HG02610 (cell line): ENCODE measurements at regions not wholly inside any gene's neighbourhood (a gene's known extent, or its start where the extent isn't known, plus 50 kb on each side); places are given as distances from the start of the nearest gene placed in this dataset.
"Not testable (repeated sequence)": the region's sequence is repeated elsewhere in the genome, so short reads cannot be mapped to it uniquely, and the experiment has no call there.

Experiments used
- ATAC-seq: cut with Tn5 transposase; IDR thresholded peaks from one replicate; pipeline ENCODE4 v1.9.1; 2021; ENCODE audit warnings: mild to moderate bottlenecking, moderate library complexity; ENCODE audit not compliant: unreplicated experiment

- not testable (repeated sequence) for ATAC-seq
Observed at GRCh38 chr7:69116196-69116595, 482.1 kb upstream of the AUTS2 start.

- no peak for ATAC-seq
Observed at GRCh38 chr7:69122953-69123352, 475.3 kb upstream of the AUTS2 start.

- ATAC-seq: no peak
Observed at GRCh38 chr7:69126896-69127479, 471.3 kb upstream of the AUTS2 start.

DNA sequence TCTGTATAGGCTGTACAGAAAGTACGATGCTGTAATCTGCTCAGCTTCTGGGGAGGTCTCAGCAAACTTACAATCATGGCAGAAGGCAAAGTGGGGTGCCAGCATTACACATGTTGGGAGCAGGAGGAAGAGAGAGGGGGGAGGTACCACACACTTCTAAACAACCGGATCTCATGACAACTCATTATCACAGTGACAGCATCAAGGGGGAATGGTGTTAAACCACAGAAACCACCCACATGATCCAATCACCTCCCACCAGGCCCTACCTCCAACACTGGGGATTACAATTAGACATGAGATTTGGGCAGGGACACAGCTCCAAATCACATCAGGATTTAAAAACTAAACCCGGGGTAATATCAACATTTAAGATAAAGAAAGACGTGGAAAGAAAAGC, 468.8 kb upstream of the AUTS2 start:
- no peak for ATAC-seq

DNA sequence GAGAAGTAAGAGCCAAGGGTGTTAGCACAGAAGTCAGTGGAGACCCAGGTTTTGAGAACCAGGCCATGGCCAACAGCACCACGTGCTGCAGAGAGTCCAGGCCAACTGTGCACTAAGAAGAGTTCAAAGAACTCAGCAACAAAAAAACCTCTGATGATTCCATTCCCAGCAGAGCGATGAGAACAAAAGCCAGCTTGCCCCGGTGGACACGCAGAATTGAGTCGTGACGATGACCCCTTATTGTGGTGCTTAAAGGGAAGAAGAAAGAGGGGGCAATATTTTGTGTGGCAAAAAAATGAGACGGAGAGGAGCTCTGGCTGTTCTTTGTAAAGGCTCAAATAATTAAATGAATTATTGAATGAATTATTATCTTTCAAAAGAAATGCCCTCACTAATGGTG, 468.3 kb upstream of the AUTS2 start:
- no peak for ATAC-seq

- ATAC-seq: no peak
Observed at GRCh38 chr7:69130396-69130795, 467.9 kb upstream of the AUTS2 start.

DNA sequence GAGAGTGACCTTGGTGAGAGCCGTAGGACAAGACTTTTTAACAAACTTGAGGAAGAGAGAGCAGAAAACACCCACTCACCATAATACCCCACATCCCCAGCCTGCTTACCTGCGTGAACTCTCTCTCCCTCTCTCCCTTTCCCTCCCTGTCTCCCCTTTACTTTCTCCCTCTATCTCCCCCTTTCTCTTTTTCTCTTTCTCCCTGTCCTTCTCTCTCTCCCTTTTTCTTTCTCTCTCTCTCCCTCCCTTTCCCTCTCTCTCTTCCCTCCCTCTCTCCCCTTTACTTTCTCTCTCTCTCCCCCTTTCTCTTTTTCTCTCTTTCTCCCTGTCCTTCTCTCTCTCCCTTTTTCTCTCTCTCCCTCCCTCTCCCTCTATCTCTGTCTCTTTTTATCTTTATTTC, 464.0 kb upstream of the AUTS2 start:
- ATAC-seq: no peak

DNA sequence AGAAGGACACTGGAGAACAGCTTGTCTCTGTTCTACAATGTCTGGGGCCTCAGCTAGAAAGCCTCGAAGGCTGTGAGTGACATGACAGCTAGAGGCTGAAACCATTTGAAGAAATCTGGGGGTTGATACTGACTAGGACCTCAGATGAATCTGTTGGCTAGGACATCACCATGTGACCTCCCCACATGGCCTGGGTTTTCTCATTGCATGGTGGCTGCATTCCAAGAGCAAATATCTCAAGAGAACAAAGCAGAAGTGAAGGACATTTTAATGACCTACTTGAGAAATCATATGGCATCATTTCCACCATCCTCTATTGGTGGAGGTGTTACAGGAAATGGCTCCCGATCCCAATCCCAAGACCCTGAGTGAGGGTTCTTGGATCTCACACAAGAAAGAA, 450.6 kb upstream of the AUTS2 start:
- no peak for ATAC-seq

GRCh38 chr7:69149804-69150782, 448.2 kb upstream of the AUTS2 start:
- no peak for ATAC-seq

DNA sequence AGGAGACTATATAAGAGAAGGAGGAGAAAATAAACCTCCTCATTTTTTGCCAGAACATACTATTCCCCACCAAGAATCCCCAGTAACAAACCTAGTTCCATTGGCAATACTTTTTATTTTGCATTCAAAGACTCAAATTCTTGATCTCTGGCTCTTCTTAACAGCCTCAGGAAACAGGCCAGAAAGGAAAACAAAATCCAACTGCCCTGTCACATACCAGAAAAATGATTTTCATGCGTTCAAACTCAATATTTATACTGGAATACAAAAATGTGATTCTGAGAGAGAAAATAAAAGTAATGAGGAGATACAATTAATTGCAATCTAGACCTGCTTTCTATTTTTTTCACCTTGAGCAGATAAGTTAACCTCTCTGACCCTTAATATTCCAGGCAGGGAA, 435.9 kb upstream of the AUTS2 start:
- ATAC-seq: no peak

DNA sequence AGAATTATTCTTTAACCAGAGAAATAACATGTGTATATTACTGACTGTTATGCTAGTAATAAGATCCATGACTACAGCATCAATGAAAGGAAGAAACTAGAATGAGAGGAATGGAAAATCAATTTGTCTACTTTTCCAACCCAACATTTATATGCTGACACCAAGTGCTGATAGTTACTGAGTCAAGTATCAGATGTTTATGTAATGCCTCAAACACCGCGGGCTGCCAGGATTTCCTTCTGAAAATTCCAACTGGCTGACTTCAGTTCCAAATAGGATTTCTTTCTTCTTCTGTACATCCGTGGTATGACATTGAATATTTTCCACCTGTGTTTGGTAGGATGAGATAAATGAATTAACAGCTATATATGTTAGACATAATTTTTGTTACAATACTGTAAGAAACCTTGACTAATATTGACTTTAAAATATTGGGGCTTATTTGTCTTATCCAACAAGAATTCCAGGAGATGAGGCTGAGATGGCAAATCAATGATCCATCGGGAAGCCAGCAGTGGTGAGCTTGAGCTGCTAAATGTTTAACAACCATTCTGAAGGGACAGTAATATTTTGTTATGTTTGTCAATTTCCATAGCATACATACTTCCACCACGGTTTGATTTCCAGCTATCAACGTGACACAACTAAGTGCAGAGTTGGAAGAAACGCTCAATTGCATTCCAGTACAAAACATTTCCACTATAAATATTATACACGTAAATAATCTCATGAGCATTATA, 435.2 kb upstream of the AUTS2 start:
- ATAC-seq: no peak

- no peak for ATAC-seq
Observed at GRCh38 chr7:69166979-69167516, 431.2 kb upstream of the AUTS2 start.

DNA sequence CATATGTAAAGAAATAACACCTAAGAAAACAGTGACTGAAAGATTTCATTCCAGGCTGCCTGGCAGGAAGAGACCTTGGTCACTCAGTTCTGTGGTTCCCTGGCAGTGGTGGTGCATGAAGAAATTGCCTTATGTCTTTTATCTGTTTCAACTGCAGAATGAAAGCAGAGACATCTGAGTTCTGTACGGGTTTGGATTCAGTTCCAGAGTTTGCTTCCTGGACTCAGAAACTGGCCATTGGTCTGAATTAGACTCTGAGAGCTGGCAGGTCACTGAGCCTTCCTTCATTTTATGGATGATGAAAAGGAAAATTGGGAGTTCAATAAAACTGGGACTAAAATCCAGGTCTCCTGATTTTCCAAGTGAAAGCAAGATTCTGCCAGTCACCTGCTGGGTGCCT, 428.9 kb upstream of the AUTS2 start:
- no peak for ATAC-seq

DNA sequence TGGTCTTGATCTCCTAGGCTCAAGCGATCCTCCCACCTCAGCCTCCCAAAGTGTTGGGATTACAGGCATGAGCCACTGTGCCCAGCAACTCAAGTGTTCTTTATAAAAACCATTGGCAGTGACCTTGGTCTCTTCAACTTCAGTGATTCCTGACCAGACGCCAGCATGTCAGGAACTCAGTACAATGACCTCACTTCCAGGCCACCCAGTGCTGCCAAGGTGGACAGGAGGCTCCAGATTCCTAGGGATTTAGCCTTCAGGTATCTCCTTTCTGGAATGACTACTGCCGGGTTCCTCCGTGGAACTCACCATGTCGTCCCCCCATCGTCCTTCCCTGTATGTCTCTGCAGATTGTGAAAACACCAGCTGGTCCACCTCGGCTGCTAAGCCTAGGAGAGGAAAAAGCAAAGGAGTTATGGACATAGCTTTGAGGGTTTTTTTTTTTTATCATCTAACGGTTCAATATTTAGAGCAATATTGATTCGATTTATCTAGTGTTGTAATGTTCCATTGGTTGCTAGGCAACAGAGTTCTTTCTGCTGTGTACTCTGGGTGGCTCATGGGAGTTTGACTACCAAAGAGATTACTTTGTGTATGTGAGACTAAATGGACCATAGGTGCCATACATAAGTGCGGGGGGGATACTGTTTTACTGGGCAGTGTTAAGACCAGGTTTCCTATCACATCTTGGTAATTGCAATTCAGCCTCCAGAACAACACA, 425.8 kb upstream of the AUTS2 start:
- no peak for ATAC-seq

- ATAC-seq: no peak
Observed at GRCh38 chr7:69173341-69173740, 424.9 kb upstream of the AUTS2 start.

DNA sequence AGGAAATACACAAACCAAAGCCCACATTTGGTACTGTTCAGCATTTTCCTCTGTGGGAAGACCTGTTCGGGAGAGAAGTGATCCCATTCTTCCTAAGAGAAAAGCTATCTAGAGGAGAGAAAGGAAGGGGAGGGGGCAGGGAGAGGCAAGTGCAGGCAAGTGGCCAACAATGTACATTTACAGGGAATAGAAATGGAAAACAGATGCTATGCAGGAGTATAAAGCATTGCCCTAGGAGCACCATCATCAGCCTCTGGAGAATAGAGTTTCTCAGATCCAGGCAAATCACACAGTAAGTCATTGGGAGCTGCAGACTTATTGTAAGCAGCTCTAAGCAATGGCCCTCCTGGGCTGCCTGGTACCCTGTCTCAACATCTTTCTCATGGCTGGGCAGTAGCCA, 424.4 kb upstream of the AUTS2 start:
- no peak for ATAC-seq

GRCh38 chr7:69176841-69177240, 421.4 kb upstream of the AUTS2 start:
- ATAC-seq: no peak

DNA sequence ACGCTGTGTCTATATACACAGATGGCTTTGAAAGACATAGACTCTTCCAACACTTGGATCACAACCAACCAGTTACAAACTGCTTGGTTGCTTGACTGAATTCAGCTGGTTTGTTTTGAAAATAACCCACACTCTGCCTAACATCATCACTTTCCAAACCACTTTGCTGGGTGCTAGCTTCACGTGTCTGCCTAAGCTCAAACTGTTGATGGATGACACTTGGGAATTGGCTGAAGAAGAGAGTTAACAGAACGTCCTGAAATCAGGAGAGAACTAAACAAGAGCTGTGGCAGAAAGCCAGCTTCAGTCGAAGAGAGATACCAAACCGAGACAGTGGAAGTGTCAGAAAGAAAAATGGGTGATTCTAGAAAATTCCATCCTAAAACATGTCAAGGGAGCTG, 420.8 kb upstream of the AUTS2 start:
- no peak for ATAC-seq

DNA sequence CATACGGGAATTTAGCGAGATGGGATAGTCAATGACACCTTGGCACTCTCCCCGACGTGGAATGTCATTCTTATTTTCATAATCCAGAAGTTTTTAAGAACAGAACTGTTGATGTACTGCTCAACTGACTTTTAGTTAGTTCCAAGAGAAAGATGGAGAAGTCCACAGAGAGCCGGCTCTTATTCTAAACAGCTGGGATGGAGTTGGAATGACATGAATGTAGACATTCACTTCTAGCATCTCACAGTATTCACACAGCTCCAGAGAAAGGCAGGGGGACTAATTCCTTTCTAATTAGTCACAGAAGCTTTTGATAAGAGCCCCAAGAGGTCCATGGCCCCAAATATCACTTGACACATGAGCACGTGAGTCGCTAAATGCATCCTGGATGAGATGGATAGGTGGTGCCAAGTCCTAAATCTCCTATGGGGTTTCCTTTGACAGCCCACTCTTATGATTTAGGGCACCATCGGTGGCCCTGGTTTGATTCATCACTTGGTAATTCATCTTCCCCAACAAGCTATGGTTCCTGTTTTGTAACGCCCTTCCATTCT, 420.3 kb upstream of the AUTS2 start:
- no peak for ATAC-seq

- ATAC-seq: no peak
Observed at GRCh38 chr7:69180662-69181061, 417.6 kb upstream of the AUTS2 start.
